GM18519 (cell line): ENCODE measurements at regions not wholly inside any gene's neighbourhood (a gene's known extent, or its start where the extent isn't known, plus 50 kb on each side); places are given as distances from the start of the nearest gene placed in this dataset.

Source experiments
- ATAC-seq: cut with Tn5 transposase; IDR thresholded peaks from one replicate; pipeline ENCODE4 v1.9.1; 2021; ENCODE audit warnings: mild to moderate bottlenecking, moderate library complexity; ENCODE audit not compliant: unreplicated experiment, low FRiP score

GRCh38 chr2:5984273-5984655, 292.1 kb downstream of the SOX11 start:
- ATAC-seq, result no peak

- no peak for ATAC-seq
Measured at GRCh38 chr2:5984946-5985345, 292.8 kb downstream of the SOX11 start.

GRCh38 chr2:5985536-5986385, 293.6 kb downstream of the SOX11 start:
- ATAC-seq, result no peak

- no peak for ATAC-seq
Measured at GRCh38 chr2:5986801-5987787, 294.9 kb downstream of the SOX11 start.

GRCh38 chr2:5988120-5988519, 295.9 kb downstream of the SOX11 start:
- ATAC-seq, result no peak

GRCh38 chr2:5990086-5990485, 297.9 kb downstream of the SOX11 start:
- ATAC-seq, result no peak

GRCh38 chr2:5991305-5991968, 299.3 kb downstream of the SOX11 start:
- no peak for ATAC-seq

GRCh38 chr2:5995832-5996231, 303.6 kb downstream of the SOX11 start:
- ATAC-seq, result no peak

- ATAC-seq, result no peak
Measured at GRCh38 chr2:6008186-6008585, 316.0 kb downstream of the SOX11 start.

GRCh38 chr2:6008726-6009125, 316.5 kb downstream of the SOX11 start:
- ATAC-seq, result no peak

- ATAC-seq, result no peak
Measured at GRCh38 chr2:6010163-6010562, 318.0 kb downstream of the SOX11 start.

GRCh38 chr2:6011921-6012320, 319.7 kb downstream of the SOX11 start:
- ATAC-seq, result no peak

GRCh38 chr2:6017736-6018286, 325.6 kb downstream of the SOX11 start:
- no peak for ATAC-seq

- no peak for ATAC-seq
Measured at GRCh38 chr2:6024229-6024628, 332.0 kb downstream of the SOX11 start.

GRCh38 chr2:6024784-6025183, 332.6 kb downstream of the SOX11 start:
- ATAC-seq, result no peak

GRCh38 chr2:6025391-6025790, 333.2 kb downstream of the SOX11 start:
- no peak for ATAC-seq

- no peak for ATAC-seq
Measured at GRCh38 chr2:6027066-6027465, 334.9 kb downstream of the SOX11 start.

GRCh38 chr2:6031200-6031867, 339.1 kb downstream of the SOX11 start:
- ATAC-seq, result no peak

- ATAC-seq, result no peak
Measured at GRCh38 chr2:6036211-6036610, 344.0 kb downstream of the SOX11 start.

- no peak for ATAC-seq
Measured at GRCh38 chr2:6043238-6043637, 351.1 kb downstream of the SOX11 start.
